Colonic mucosa (tissue), 4 donors: ENCODE measurements at regions not wholly inside any gene's neighbourhood (a gene's known extent, or its start where the extent isn't known, plus 50 kb on each side); places are given as distances from the start of the nearest gene placed in this dataset.
A peak's percentile ranks its signal among the peaks of the same experiment; 100 is the strongest.

ENCODE experiments used
- DNase-seq: peaks from one replicate; pipeline ENCODE4 v3.0.0-alpha.2; 2020
- H3K27ac ChIP-seq: fragments of 200-600 bp; one replicate; pipeline ENCODE4 v1.8.0; 2021
- H3K27me3 ChIP-seq: fragments of 200-600 bp; one replicate; pipeline ENCODE4 v1.8.0; 2021
- H3K36me3 ChIP-seq: fragments of 200-600 bp; one replicate; pipeline ENCODE4 v1.8.0; 2021
- H3K4me1 ChIP-seq: fragments of 200-600 bp; one replicate; pipeline ENCODE4 v1.8.0; 2021; ENCODE audit warnings: mild to moderate bottlenecking
- H3K4me3 ChIP-seq: fragments of 200-600 bp; one replicate; pipeline ENCODE4 v1.8.0; 2021
- H3K9ac ChIP-seq, 2 donors: one replicate each; pipeline ENCODE4 v1.7.0; 2013; ENCODE audit warnings: control low read depth in 2 of 2, low read depth in 2 of 2, low read length in 2 of 2
- H3K9me3 ChIP-seq: fragments of 200-600 bp; one replicate; pipeline ENCODE4 v1.8.0; 2021
- intact Hi-C: fragments of 100-400 bp; cut with DNase I; formaldehyde crosslinking; loops from one replicate; pipeline ENCODE4 v1.14.1; 2022
- TF ChIP-seq, protein P1 (sequence below): fragments of 200-600 bp; IDR thresholded peaks from one replicate; pipeline ENCODE4 v1.8.0; 2022; ENCODE audit warnings: antibody characterized with exemption, mild to moderate bottlenecking
- donor health status: healthy.
- donor health status: DM: no; HTN: no; CAD: no.
- donor health status: DM: no; HTN: no; CAD: no.

- TF ChIP-seq, protein P1, sequence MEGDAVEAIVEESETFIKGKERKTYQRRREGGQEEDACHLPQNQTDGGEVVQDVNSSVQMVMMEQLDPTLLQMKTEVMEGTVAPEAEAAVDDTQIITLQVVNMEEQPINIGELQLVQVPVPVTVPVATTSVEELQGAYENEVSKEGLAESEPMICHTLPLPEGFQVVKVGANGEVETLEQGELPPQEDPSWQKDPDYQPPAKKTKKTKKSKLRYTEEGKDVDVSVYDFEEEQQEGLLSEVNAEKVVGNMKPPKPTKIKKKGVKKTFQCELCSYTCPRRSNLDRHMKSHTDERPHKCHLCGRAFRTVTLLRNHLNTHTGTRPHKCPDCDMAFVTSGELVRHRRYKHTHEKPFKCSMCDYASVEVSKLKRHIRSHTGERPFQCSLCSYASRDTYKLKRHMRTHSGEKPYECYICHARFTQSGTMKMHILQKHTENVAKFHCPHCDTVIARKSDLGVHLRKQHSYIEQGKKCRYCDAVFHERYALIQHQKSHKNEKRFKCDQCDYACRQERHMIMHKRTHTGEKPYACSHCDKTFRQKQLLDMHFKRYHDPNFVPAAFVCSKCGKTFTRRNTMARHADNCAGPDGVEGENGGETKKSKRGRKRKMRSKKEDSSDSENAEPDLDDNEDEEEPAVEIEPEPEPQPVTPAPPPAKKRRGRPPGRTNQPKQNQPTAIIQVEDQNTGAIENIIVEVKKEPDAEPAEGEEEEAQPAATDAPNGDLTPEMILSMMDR: no peak
- no peak overlapping the region for H3K4me3 ChIP-seq
- H3K27me3 ChIP-seq: no peaks in the 10 kb centered on the region
- H3K27ac ChIP-seq: no peak overlapping the region
- H3K4me1 ChIP-seq: no peaks in the 10 kb centered on the region
- no peaks in the 10 kb centered on the region for H3K9me3 ChIP-seq
- no peak for DNase-seq
- intact Hi-C loops: no loop called here
- H3K9ac ChIP-seq: no peak overlapping the region
- H3K36me3 ChIP-seq: no peaks in the 10 kb centered on the region
These were observed 52.4 kb upstream of the SERINC1 start for GRCh38 chr6:122524056-122524455.

- no peaks in the 10 kb centered on the region for H3K36me3 ChIP-seq
- no peak overlapping the region for H3K4me3 ChIP-seq
- H3K4me1 ChIP-seq: no peaks in the 10 kb centered on the region
- no peak overlapping the region for H3K9ac ChIP-seq
- intact Hi-C loops: loop anchor here (5.0 kb wide), 2 partner anchors 38 to 53 kb away; no protein-coding TSS in a partner anchor
- peak; percentile 74 for DNase-seq
- no peaks in the 10 kb centered on the region for H3K9me3 ChIP-seq
- TF ChIP-seq, protein P1: peak; percentile 75
- no peak overlapping the region for H3K27ac ChIP-seq
- H3K27me3 ChIP-seq: no peaks in the 10 kb centered on the region
These were observed 58.9 kb upstream of the SERINC1 start for GRCh38 chr6:122530440-122531046.

- Histone ChIP-seq H3K9me3 (no peaks in the 10 kb centered on the region), H3K27ac (no peak overlapping the region), H3K9ac (no peak overlapping the region), H3K4me1 (no peaks in the 10 kb centered on the region), H3K4me3 (no peak overlapping the region), H3K36me3 (no peaks in the 10 kb centered on the region), H3K27me3 (no peaks in the 10 kb centered on the region)
- TF ChIP-seq, protein P1: no peak
- intact Hi-C loops: no loop called here
- no peak for DNase-seq
These were observed 61.9 kb upstream of the PKIB start for GRCh38 chr6:122548281-122548680.

DNA sequence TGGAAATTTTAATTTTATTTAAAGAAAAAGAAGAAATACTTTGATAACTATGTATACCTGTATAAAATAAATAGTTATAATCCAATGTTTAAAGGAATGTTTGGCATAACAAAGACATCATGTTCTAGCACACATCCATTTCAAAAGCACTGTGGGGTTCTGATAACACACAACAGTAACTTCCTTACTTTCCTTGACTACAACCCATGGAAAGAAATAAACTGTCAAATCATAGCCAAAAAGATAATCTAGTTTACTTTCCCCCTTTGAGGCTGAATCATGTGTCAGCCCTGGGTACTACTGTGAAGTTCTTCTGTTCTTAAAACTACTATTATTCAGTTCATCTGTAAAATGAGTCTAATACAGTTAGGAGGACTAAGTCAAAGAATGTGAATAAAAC lies 61.4 kb upstream of the PKIB start:
- intact Hi-C loops: no loop called here
- no peaks in the 10 kb centered on the region for H3K9me3 ChIP-seq
- no peaks in the 10 kb centered on the region for H3K4me1 ChIP-seq
- H3K27ac ChIP-seq: no peak overlapping the region
- H3K9ac ChIP-seq: no peak overlapping the region
- H3K27me3 ChIP-seq: no peaks in the 10 kb centered on the region
- TF ChIP-seq, protein P1: no peak
- H3K4me3 ChIP-seq: no peak overlapping the region
- no peaks in the 10 kb centered on the region for H3K36me3 ChIP-seq
- no peak for DNase-seq

DNA sequence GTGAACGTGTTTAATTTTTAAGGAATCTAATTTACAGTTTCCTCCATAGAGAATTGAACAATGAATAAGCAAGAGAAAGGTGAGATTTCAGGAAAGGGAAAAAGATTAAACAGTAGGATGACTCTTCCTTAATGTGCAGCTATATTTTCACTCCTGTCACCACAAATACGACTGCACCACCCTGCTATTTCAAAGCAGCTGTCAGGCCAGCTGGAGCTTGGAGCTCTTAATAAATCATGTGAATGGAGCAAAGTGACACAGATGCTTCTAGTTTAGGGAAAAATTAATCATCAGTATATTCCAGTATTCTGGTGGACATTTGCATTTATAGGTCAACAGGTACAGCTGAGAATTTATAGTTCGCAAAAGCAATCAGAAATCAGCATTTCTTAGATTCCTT lies 56.5 kb upstream of the PKIB start:
- intact Hi-C loops: no loop called here

More for the DNA sequence above, 56.5 kb upstream of the PKIB start:
- Histone ChIP-seq H3K4me3 (no peak overlapping the region), H3K36me3 (no peaks in the 10 kb centered on the region), H3K9ac (no peak overlapping the region), H3K27me3 (no peaks in the 10 kb centered on the region), H3K4me1 (no peaks in the 10 kb centered on the region), H3K9me3 (no peaks in the 10 kb centered on the region), H3K27ac (no peak overlapping the region)
- no peak for DNase-seq
- TF ChIP-seq, protein P1: no peak
